Tibial nerve (tissue), 4 donors: ENCODE measurements at regions not wholly inside any gene's neighbourhood (a gene's known extent, or its start where the extent isn't known, plus 50 kb on each side); places are given as distances from the start of the nearest gene placed in this dataset.
A peak's percentile ranks its signal among the peaks of the same experiment; 100 is the strongest.

ENCODE experiments used
- DNase-seq, 2 donors: peaks; one replicate each; pipeline ENCODE4 v3.0.0-alpha.2; 2019; ENCODE audit warnings: low spot score in 2 of 2
- H3K27ac ChIP-seq, 4 donors: fragments of 200-600 bp; sonication (generic) in 3 of 4; one replicate each; pipeline ENCODE4 v1.5.1; 2017 to 2019; ENCODE audit warnings: mild to moderate bottlenecking in 1 of 4
- H3K27me3 ChIP-seq, 2 donors: fragments of 200-600 bp; sonication (generic) in 1 of 2; one replicate each; pipeline versions ENCODE4 v1.5.1 to v1.6.0; 2017 to 2019
- H3K36me3 ChIP-seq, 3 donors: fragments of 200-600 bp; sonication (generic); one replicate each; pipeline ENCODE4 v1.5.1; 2018 to 2019
- H3K4me1 ChIP-seq, 4 donors: fragments of 200-600 bp; sonication (generic) in 3 of 4; one replicate each; pipeline ENCODE4 v1.5.1; 2017 to 2019
- H3K4me3 ChIP-seq, 4 donors: fragments of 200-600 bp; sonication (generic) in 3 of 4; one replicate each; pipeline ENCODE4 v1.5.1; 2017 to 2019; ENCODE audit warnings: mild to moderate bottlenecking in 1 of 4, moderate library complexity in 1 of 4
- H3K9me3 ChIP-seq, 4 donors: fragments of 200-600 bp; sonication (generic) in 3 of 4; one replicate each; pipeline ENCODE4 v1.5.1; 2017 to 2019
- CTCF ChIP-seq, 5 experiments: fragments of 200-600 bp in 3 of 5; fragments of 450-650 bp in 2 of 5; sonication (generic) in 3 of 5; IDR thresholded peaks; one replicate each; pipeline ENCODE4 v1.5.1; 2016 to 2019; ENCODE audit warnings: antibody characterized with exemption in 5 of 5, mild to moderate bottlenecking in 3 of 5, moderate library complexity in 2 of 5
- EP300 ChIP-seq, 2 donors: sonication (generic); formaldehyde crosslinking; IDR thresholded peaks; one replicate each; pipeline ENCODE4 v1.6.1; 2017; ENCODE audit warnings: antibody characterized with exemption in 2 of 2, mild to moderate bottlenecking in 1 of 2
- POLR2A ChIP-seq, 2 donors: fragments of 450-650 bp; IDR thresholded peaks; one replicate each; pipeline ENCODE4 v1.6.1; 2017; ENCODE audit warnings: antibody characterized with exemption in 2 of 2, mild to moderate bottlenecking in 2 of 2, moderate library complexity in 2 of 2
- WGBS, 2 donors: methylation state at CpG; one replicate each; pipeline ENCODE4 v1.1.5; 2018; 5-methylcytosine and 5-hydroxymethylcytosine counted together

- no peak for DNase-seq
- Histone ChIP-seq H3K27ac (no peak overlapping the region), H3K36me3 (no peaks in the 10 kb centered on the region), H3K27me3 (no peaks in the 10 kb centered on the region), H3K9me3 (peaks cover 0 to 3% (median 0%) of the 10 kb centered on the region in 4 donors), H3K4me3 (no peak overlapping the region), H3K4me1 (peaks cover 0 to 7% (median 0%) of the 10 kb centered on the region in 4 donors)
- TF ChIP-seq EP300 (IDR thresholded peaks at IDR 0.05) (no peak), POLR2A (IDR thresholded peaks at IDR 0.05) (no peak), CTCF (IDR thresholded peaks at IDR 0.05) (no peak)
Measured at GRCh38 chr4:95675623-95676022, 126.8 kb upstream of the UNC5C start.

- H3K9me3 ChIP-seq = no peaks in the 10 kb centered on the region
- H3K4me3 ChIP-seq = no peak overlapping the region
- no peaks in the 10 kb centered on the region for H3K36me3 ChIP-seq
- H3K4me1 ChIP-seq = peaks cover 0 to 7% (median 0%) of the 10 kb centered on the region in 4 donors
- H3K27me3 ChIP-seq = no peaks in the 10 kb centered on the region
- DNase-seq = no peak
- 21 to 29% methylated on average over 2 of the region's 2 CpGs for WGBS, 2 donors
- H3K27ac ChIP-seq = peak overlapping the region in 1 of 4 donors; percentile 14
- no peak for TF ChIP-seq EP300 (IDR thresholded peaks at IDR 0.05)
- TF ChIP-seq POLR2A (IDR thresholded peaks at IDR 0.05) = no peak
- TF ChIP-seq CTCF (IDR thresholded peaks at IDR 0.05) = no peak
Measured at GRCh38 chr4:95674521-95674981, 125.8 kb upstream of the UNC5C start.

GRCh38 chr4:95672811-95673210, 124.0 kb upstream of the UNC5C start:
- Histone ChIP-seq H3K36me3 (no peaks in the 10 kb centered on the region), H3K27me3 (no peaks in the 10 kb centered on the region), H3K4me3 (no peak overlapping the region), H3K27ac (no peak overlapping the region), H3K4me1 (peaks cover 0 to 7% (median 0%) of the 10 kb centered on the region in 4 donors), H3K9me3 (no peaks in the 10 kb centered on the region)
- DNase-seq = no peak
- WGBS, 2 donors = 73 to 84% methylated on average over 1 of the region's 1 CpG
- no peak for TF ChIP-seq POLR2A (IDR thresholded peaks at IDR 0.05)
- TF ChIP-seq CTCF (IDR thresholded peaks at IDR 0.05) = no peak
- TF ChIP-seq EP300 (IDR thresholded peaks at IDR 0.05) = no peak

- no peak overlapping the region for H3K4me3 ChIP-seq
- WGBS, 2 donors = 65 to 82% methylated on average over 3 of the region's 3 CpGs
Measured at GRCh38 chr4:95660719-95661118, 111.9 kb upstream of the UNC5C start.

GRCh38 chr4:95651891-95652290, 103.1 kb upstream of the UNC5C start:
- TF ChIP-seq CTCF (IDR thresholded peaks at IDR 0.05) = no peak
- no peak overlapping the region for H3K27ac ChIP-seq
- H3K27me3 ChIP-seq = no peaks in the 10 kb centered on the region
- WGBS, 2 donors = 88 to 100% methylated on average over 1 of the region's 1 CpG
- no peak overlapping the region for H3K4me3 ChIP-seq
- peaks cover 0 to 7% (median 1%) of the 10 kb centered on the region in 4 donors for H3K9me3 ChIP-seq
- no peaks in the 10 kb centered on the region for H3K4me1 ChIP-seq
- DNase-seq = no peak
- no peaks in the 10 kb centered on the region for H3K36me3 ChIP-seq

More at GRCh38 chr4:95660719-95661118, 111.9 kb upstream of the UNC5C start:
- no peak overlapping the region for H3K27ac ChIP-seq
- no peak for DNase-seq
- no peaks in the 10 kb centered on the region for H3K36me3 ChIP-seq
- H3K4me1 ChIP-seq = no peaks in the 10 kb centered on the region
- TF ChIP-seq CTCF (IDR thresholded peaks at IDR 0.05) (no peak), POLR2A (IDR thresholded peaks at IDR 0.05) (no peak), EP300 (IDR thresholded peaks at IDR 0.05) (no peak)
- H3K9me3 ChIP-seq = peaks cover 0 to 19% (median 2%) of the 10 kb centered on the region in 4 donors
- no peaks in the 10 kb centered on the region for H3K27me3 ChIP-seq
